ENCODE measurements at regions not wholly inside any gene's neighbourhood (a gene's known extent, or its start where the extent isn't known, plus 50 kb on each side); places are given as distances from the start of the nearest gene placed in this dataset.

- no peak for TF ChIP-seq ZNF655 (CRISPR knock-in tag; IDR thresholded peaks at IDR 0.05)
Measured at GRCh38 chr11:131178596-131178995, 191.8 kb upstream of the NTM start (continued).

GRCh38 chr11:131179836-131180235, 190.6 kb upstream of the NTM start:
- intact Hi-C loops (cut with micrococcal nuclease) = no loop called here
- H3K4me1 ChIP-seq (replicated peaks in 1 of 2; ENCODE audit: control insufficient read depth in 2 of 2, insufficient read depth in 2 of 2, low read length in 2 of 2) = no peaks in the 10 kb centered on the region
- FAIRE-seq = no peak
- ChIA-PET CTCF (ENCODE audit: low intra/inter-chr PET ratio) (no interaction called here), POLR2A (no interaction called here)
- no peaks in the 10 kb centered on the region for H3K9me1 ChIP-seq (ENCODE audit: control insufficient read depth, insufficient read depth, low read length)
- no peak for DNase-seq (ENCODE audit: extremely low read depth in 1 of 4, low spot score in 3 of 4)
- H4K20me1 ChIP-seq (replicated peaks; ENCODE audit: control insufficient read depth, insufficient read depth, low read length) = no peaks in the 10 kb centered on the region
- no peak overlapping the region for H3K4me3 ChIP-seq
- H3K27me3 ChIP-seq (ENCODE audit: control insufficient read depth in 2 of 2, insufficient read depth in 2 of 2, low read length in 2 of 2) = no peaks in the 10 kb centered on the region; a peak in 1 of 5 replicates
- H3K79me2 ChIP-seq (ENCODE audit: control insufficient read depth, insufficient read depth, low read length) = no peaks in the 10 kb centered on the region
- BruUV-seq (replicated peaks) = no TSS peak
- in situ Hi-C loops (cut with MboI) = no loop called here
- no peak overlapping the region for H2AFZ ChIP-seq (ENCODE audit: low read depth, low read length)
- H3K9me3 ChIP-seq (replicated peaks; ENCODE audit: control insufficient read depth, insufficient read depth, low read depth, low read length) = no peaks in the 10 kb centered on the region
- 0% methylated on average over 4 of the region's 4 CpGs for WGBS (ENCODE audit: insufficient coverage, low coverage, missing lambda C conversion rate)
- no peak overlapping the region for H3K4me2 ChIP-seq (ENCODE audit: insufficient read depth, low read length)
- no peaks in the 10 kb centered on the region for H3K36me3 ChIP-seq (ENCODE audit: control insufficient read depth, insufficient read depth, low read length)
- H3K27ac ChIP-seq (ENCODE audit: extremely low read depth, low read depth, low read length) = no peak overlapping the region
- no peak for ATAC-seq
- no peak overlapping the region for H3K9ac ChIP-seq (ENCODE audit: insufficient read depth in 1 of 2, low read depth in 2 of 2, low read length in 2 of 2)
- TF ChIP-seq JUND (IDR thresholded peaks at IDR 0.05; ENCODE audit: borderline replicate concordance, low read depth, low read length) = no peak
- TF ChIP-seq JUND (tag; IDR thresholded peaks at IDR 0.05; ENCODE audit: borderline replicate concordance, low read depth, low read length) = no peak
- TF ChIP-seq ZNF318 (IDR thresholded peaks at IDR 0.05; ENCODE audit: borderline replicate concordance in 1 of 2, low read depth in 1 of 2) = no peak
- TF ChIP-seq MED1 (CRISPR knock-in tag; IDR thresholded peaks at IDR 0.05; ENCODE audit: borderline replicate concordance) = no peak
- TF ChIP-seq EHMT2 (IDR thresholded peaks at IDR 0.05) = no peak
- no peak for TF ChIP-seq TBP (optimal IDR thresholded peaks at IDR 0.05; ENCODE audit: low read depth, low read length)
- TF ChIP-seq DIDO1 (tag; IDR thresholded peaks at IDR 0.05; ENCODE audit: low read depth) = no peak
- TF ChIP-seq KAT7 (CRISPR knock-in tag; IDR thresholded peaks at IDR 0.05; ENCODE audit: borderline replicate concordance) = no peak
- TF ChIP-seq CREBBP (IDR thresholded peaks at IDR 0.05; ENCODE audit: low read depth, low read length) = no peak
- TF ChIP-seq FOXJ3 (CRISPR knock-in tag; IDR thresholded peaks at IDR 0.05) = no peak

Data from K562 (cell line).